GM12873 (cell line): ENCODE measurements at regions not wholly inside any gene's neighbourhood (a gene's known extent, or its start where the extent isn't known, plus 50 kb on each side); places are given as distances from the start of the nearest gene placed in this dataset.

Experiments used
- TF ChIP-seq, protein P1 (sequence below): IDR thresholded peaks from 2 replicates; pipeline ENCODE4 v1.5.1; 2012; ENCODE audit warnings: low read depth, mild to moderate bottlenecking, moderate library complexity, low read length, control low read depth; ENCODE audit not compliant: insufficient read depth; ENCODE audit errors: missing control alignments

GRCh38 chr18:31248783-31249521 lies 69.0 kb upstream of the DSG1 start:
- TF ChIP-seq, protein P1, sequence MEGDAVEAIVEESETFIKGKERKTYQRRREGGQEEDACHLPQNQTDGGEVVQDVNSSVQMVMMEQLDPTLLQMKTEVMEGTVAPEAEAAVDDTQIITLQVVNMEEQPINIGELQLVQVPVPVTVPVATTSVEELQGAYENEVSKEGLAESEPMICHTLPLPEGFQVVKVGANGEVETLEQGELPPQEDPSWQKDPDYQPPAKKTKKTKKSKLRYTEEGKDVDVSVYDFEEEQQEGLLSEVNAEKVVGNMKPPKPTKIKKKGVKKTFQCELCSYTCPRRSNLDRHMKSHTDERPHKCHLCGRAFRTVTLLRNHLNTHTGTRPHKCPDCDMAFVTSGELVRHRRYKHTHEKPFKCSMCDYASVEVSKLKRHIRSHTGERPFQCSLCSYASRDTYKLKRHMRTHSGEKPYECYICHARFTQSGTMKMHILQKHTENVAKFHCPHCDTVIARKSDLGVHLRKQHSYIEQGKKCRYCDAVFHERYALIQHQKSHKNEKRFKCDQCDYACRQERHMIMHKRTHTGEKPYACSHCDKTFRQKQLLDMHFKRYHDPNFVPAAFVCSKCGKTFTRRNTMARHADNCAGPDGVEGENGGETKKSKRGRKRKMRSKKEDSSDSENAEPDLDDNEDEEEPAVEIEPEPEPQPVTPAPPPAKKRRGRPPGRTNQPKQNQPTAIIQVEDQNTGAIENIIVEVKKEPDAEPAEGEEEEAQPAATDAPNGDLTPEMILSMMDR: no peak

DNA sequence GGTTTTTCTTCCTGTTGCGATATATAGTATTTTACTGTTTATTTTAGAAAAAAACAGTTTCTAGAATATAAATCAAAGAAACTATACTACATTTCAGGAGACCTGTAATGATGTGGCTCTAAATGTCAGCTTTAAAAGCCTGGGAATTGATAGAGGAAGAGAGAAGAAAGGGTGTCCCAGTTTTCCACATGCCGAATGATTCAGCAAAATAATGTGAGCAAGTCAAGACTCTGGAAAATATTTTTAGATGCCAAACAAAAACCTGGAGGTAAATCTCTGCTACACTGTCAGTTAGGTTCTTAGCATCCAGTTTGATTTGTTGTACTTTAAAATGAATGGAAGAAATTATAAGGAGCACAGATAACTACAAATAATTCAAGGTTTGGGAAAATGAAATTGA lies 67.1 kb upstream of the DSG1 start:
- TF ChIP-seq, protein P1: no peak

DNA sequence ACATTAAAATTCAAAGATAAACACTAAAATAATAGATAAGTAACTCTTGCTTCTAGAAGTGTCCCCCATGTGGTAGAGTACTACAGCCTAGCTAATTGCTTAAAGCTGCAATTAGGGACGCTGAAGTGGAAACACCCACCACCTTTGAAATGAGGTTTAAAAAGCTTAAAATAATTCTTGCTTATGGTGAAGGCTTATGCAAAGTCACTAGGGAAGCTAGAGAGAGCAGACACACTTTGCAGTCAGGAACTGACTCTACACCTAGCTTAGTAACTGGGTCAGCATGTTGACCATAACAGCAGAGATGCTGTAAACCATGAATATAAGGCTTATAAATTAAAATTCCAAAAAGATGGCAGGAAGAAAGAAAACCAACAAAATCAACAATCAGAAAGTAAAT lies 65.4 kb upstream of the DSG1 start:
- TF ChIP-seq, protein P1: no peak

- TF ChIP-seq, protein P1: no peak
Observed at GRCh38 chr18:31255953-31256352, 62.0 kb upstream of the DSG1 start.

DNA sequence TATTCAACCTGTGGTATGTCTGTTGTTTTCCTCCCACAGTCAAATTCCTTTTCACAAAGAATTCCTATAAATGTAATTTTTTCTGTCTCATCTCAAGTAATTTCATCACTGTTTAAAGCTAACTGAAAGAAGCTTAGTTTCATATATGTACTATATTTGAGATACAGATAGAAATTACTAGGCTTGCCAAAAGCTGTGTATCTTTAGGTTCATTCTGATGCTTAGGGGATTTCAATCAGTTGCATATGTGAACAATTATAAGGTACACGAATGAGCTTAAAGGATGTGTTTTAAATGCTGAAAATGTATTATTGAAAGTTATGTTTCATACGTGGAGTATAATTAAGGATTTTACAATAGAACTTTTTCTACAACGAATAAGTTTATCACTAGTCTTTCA lies 59.2 kb upstream of the DSG1 start:
- TF ChIP-seq, protein P1: no peak

- TF ChIP-seq, protein P1: no peak
Observed at GRCh38 chr18:31261792-31262582, 56.0 kb upstream of the DSG1 start.

DNA sequence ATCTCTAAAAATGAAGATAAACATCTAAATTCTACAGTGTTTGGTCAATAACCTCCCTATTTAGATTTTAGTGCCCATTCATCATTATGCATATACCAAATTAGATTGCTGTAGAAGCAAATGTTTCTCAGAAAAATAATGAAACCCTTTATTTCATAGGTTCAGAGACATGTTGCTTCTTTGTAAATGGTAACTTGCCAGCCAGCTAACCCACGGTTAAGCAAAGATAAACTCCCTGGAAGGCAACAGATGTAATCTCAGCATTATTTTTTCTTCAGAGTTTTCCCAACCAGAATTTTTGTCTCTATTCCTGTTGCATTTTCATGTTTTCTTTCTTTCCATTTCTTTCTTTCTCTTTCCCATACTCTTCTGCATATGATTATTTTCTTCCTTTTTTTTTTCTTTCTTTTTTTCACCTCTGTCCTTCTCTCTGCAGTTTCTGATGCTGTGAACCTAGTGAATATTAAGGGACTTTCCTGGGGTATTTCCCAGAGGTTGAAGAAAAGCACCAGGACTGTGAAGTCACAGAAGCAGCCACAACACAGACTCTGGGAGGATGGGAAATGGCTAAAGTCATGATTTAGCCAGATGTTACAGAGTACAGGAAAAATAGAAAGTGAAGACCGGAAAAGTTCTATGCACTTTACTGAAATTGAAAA lies 50.0 kb upstream of the DSG1 start:
- TF ChIP-seq, protein P1: no peak
